HG03354 (cell line): ENCODE measurements at regions not wholly inside any gene's neighbourhood (a gene's known extent, or its start where the extent isn't known, plus 50 kb on each side); places are given as distances from the start of the nearest gene placed in this dataset.

Source experiments
- ATAC-seq: cut with Tn5 transposase; IDR thresholded peaks from one replicate; pipeline ENCODE4 v1.9.1; 2021; ENCODE audit warnings: mild to moderate bottlenecking; ENCODE audit not compliant: unreplicated experiment, poor library complexity, severe bottlenecking

DNA sequence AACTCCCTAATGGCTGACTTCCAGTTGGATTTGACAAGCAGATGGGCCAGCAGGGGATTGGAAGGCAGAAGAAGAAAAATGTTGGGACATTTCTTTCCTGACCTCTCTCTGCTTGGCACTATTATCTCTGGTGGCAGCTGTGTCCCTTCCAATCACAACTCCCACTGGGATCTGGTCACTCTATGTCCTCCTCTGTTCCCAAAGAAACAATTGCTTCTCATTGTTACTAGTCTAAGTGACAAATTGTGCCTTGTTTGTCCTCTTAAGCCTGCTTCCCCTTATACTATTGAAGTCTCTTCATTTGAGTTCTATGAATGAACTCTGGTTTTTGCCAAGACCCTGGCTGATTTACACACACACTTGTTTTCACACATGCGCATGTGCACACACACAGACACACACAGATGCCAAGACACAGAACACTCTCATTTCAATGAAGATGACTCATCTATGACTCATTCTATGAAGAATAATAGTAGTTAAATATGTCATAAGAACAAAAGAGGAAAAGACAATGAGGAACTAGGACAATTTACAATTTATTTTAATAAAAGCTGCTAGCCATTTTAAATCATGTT is 83.0 kb upstream of the FAR2 start:
- no peak for ATAC-seq

DNA sequence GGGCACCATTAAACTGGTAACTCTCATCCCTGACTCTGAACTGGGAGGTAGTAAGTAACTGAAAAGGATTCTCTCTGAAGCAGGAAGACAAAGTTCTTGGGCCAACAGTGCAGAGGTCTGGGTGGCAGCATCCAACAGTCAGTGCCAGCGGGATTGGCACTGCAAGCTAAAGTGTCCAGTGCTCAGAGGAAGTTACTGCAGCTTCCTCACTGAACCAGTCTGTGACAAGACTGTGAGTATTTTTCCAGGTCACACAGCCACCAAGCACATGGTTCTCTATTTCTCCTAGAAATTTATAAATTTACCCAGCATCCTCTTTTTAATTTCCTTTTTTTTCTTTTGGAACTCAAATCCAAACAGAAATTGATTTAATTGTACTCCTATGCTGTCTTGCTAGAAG is 81.6 kb upstream of the FAR2 start:
- ATAC-seq: no peak

DNA sequence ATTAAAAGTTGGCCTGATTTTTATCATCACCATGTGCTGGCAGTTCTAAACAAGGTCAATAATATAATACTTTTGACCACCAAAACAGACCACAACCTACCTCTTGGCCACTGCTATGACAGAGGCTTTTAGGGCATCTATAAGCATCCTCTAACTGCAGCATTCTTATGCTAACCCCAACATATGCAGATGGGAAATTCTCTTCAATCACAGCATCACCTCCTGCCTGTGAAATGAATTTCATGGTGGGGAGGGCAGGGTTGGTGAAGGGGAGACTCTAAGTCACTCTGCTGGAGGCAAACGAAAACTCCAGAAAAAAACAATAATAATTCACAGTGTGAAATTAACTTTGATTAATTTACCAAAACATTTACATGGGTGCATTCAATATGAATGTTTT is 78.8 kb upstream of the FAR2 start:
- ATAC-seq: no peak

DNA sequence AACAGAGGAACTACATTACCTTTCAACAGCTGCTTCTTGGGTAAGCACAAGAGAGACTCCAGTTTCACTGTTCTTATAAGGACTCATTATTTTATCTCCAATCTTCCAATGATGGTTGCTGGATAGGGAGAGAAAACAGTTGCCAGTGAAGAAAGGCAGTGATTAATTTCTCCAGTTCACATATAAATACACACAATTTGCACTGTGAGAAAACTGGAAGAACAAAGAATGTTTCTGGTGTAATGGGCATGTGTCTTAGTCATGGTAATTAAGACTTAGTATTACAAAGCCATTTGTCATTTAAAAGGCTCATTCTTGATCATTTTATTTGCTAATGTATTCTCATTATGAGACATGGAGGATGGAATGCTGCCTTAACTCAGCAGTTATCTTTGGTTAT is 78.0 kb upstream of the FAR2 start:
- ATAC-seq: no peak

DNA sequence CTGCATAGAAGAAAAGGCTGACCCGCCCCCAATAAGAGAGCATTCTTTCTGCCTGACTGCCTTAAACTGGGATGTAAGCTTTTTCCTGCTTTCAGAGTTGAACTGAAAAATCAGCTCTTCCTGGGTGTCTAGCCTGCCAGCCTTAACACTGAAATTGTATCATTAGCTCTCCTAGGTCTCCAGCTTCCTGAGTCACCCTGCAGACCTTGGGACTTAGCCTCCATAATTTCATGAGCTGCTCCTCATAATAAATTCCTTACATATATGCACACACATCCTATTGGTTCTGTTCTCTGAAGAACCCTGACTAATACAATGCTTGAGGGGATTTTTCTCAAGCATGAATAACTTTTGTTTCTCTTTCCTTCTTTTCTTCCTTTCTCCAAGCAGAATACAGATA is 76.4 kb upstream of the FAR2 start:
- ATAC-seq: no peak

DNA sequence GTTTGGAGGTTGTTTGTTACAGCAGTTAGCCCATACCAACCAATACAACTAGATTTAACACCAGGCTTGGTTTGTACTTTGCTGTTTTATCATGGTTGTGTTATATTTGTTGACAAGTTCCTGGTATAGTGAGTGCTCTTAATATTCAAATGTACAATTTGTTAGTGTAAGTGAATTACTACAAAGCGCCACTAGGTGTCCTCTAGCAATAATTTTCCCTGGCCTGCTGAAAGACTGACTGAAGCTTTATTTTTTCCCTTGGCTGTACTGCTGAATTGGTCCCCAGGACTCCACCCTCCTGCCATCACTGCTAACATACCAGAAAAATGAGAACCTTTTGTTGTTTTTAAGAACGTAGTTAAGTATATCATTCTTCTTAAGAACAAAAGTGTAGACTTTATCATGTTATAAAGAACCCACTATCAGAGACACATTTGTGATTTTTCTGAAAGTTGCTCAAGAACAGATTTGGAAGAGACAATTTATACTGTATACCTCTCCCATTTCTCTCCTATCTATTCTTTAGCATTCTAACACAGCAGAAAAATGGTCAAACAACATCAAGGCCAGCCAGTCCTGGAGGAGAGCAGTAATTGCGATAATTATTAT is 75.3 kb upstream of the FAR2 start:
- peak; percentile 86 for ATAC-seq

DNA sequence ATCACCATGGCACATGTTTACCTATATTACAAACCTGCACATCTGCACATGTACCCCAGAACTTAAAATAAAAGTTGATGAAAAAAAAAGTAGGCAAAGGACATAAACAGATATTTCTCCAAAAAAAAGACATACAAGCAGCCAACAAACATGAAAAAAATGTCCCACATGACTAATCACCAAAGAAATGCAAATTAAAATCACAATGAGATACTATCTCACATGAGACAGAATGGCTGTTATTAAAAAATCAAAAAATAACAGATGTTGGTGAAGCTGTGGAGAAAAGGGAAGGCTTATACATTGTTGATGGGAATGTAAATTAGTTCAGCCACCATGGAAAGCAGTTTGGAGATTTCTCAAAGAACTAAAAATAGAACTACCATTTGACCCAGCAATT is 68.0 kb upstream of the FAR2 start:
- ATAC-seq: no peak

DNA sequence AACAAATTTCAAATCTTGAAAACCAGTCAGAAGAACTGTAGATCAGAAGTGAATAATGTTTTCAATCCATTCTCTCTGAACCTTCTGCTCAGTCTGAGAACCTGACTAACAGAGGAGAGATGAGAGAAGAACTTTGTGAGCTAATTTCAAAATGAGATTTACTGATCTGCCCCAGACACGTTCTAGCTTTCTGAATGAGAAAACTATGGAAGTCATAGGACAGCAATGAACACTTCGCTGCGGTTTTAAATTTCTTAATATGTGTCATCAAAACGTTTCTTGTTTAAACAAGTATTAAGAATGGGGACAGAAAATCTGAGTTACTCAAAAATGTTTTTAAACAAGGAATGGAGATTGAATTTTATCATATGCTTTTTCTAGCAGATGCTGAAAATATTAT is 66.6 kb upstream of the FAR2 start:
- no peak for ATAC-seq

DNA sequence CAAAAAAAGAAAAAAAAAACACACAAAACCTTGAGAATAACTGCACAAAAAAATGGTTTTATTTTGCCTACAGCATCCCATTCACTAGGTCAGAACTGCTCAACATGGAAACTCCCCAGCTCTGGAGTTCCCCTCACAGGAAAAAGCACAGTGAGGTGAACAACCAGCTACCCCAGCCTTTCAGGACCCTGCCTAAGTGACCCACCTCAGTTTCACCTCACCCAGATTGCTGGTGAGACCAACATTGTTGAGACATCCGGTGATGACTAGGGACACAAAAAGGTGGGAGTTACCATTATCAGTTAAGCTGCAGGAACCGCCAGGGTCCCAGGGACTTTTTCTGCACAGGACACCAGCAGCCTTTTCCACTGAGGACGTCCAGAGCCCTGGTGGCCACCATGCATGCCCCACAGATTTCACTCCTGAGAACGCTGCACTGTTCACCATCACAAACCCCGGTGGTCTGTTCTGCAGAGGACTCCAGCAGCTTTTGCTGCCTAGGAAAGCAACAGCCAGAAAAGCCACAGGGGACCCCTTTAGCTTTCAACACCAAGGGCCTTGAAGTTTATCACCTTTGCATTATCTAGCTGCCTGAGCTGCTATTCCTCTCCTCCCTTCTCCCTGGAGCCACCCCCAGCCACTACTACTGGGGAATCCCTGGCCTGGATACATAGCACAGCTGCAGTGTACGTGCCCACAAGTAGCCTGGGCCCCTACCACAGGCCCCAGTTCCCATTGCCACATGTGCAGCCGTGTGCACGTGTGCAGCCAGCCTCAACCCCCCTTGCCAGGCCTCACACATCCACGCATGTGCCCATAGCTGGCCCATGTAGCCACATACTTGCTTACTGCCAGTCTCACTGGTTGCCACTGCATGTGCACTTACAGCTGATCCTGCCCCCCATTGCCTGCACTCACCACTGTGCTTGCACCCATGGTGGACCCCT is 62.5 kb upstream of the FAR2 start:
- no peak for ATAC-seq

DNA sequence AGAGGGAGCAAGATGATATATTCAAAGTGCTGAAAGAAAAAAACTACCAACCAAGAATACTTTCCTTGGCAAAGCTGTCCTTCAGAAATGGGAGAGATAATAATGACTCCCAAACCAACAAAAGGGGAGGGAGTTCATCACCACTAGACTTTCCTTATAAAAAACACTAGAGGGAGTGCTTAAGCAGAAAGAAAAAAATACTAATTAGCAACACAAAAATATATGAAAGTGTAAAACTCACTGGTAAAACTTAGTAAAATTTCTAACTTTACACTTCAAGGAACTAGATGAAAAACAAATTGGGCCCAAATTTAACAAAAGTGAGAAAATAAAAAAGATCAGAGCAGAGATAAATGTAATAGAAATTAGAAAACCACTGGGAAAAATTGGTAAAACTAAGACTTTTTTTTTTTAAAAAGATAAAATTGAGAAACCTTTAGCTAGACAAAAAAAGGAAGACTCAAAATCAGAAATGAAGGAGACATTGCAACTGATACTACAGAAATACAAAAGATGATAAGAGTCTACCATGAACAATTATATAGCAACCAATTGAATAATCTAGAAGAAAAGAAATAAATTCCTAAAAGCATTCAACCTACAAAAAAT is 60.4 kb upstream of the FAR2 start:
- peak; percentile 60 for ATAC-seq
